SK-N-SH treated with all-trans-retinoic acid at 6 μM for 48 hours (cell line): ENCODE measurements at regions not wholly inside any gene's neighbourhood (a gene's known extent, or its start where the extent isn't known, plus 50 kb on each side); places are given as distances from the start of the nearest gene placed in this dataset.

Experiments
- ATAC-seq: fragments of 200-7000 bp; cut with Tn5 transposase; 3 replicates; pipeline ENCODE4 v1.9.1; 2020; ENCODE audit warnings: mild to moderate bottlenecking, moderate library complexity
- ARNTL ChIP-seq: fragments of 450-650 bp; formaldehyde crosslinking; IDR thresholded peaks from 2 replicates; pipeline ENCODE4 v1.5.0; 2020; ENCODE audit warnings: low read depth, mild to moderate bottlenecking, moderate library complexity, borderline replicate concordance
- BACH2 ChIP-seq: fragments of 250-450 bp; sonication (Bioruptor Pico); IDR thresholded peaks from 2 replicates; pipeline ENCODE4 v1.9.0; 2021; ENCODE audit warnings: mild to moderate bottlenecking, borderline replicate concordance
- CREB5 ChIP-seq: fragments of 250-450 bp; sonication (Bioruptor Pico); IDR thresholded peaks from 2 replicates; pipeline ENCODE4 v1.5.1; 2020; ENCODE audit warnings: low read depth, mild to moderate bottlenecking, moderate library complexity
- CSDC2 ChIP-seq: fragments of 250-450 bp; sonication (Bioruptor Pico); IDR thresholded peaks from 2 replicates; pipeline ENCODE4 v1.5.0; 2020; ENCODE audit warnings: mild to moderate bottlenecking, moderate library complexity
- ESRRG ChIP-seq: fragments of 250-450 bp; sonication (Bioruptor Pico); IDR thresholded peaks from 2 replicates; pipeline ENCODE4 v1.6.1; 2021; ENCODE audit warnings: mild to moderate bottlenecking
- GLIS3 ChIP-seq: fragments of 250-450 bp; sonication (Bioruptor Pico); IDR thresholded peaks from 2 replicates; pipeline ENCODE4 v1.5.0; 2020; ENCODE audit warnings: mild to moderate bottlenecking, moderate library complexity
- ISL1 ChIP-seq: fragments of 250-450 bp; sonication (Bioruptor Pico); IDR thresholded peaks from 2 replicates; pipeline ENCODE4 v2.1.2; 2022; ENCODE audit warnings: mild to moderate bottlenecking, moderate library complexity
- OSR1 ChIP-seq: fragments of 250-450 bp; sonication (Bioruptor Pico); IDR thresholded peaks from 2 replicates; pipeline ENCODE4 v1.8.0; 2022; ENCODE audit warnings: moderate library complexity, mild to moderate bottlenecking, inconsistent platforms
- PATZ1 ChIP-seq: fragments of 250-450 bp; sonication (Bioruptor Pico); IDR thresholded peaks from 2 replicates; pipeline ENCODE4 v1.8.0; 2020; ENCODE audit warnings: mild to moderate bottlenecking, moderate library complexity, borderline replicate concordance
- POU6F1 ChIP-seq: fragments of 250-450 bp; sonication (Bioruptor Pico); IDR thresholded peaks from 2 replicates; pipeline ENCODE4 v1.8.0; 2021; ENCODE audit warnings: low read depth, mild to moderate bottlenecking, moderate library complexity, borderline replicate concordance
- PPARA ChIP-seq: fragments of 250-450 bp; sonication (Bioruptor Pico); IDR thresholded peaks from 2 replicates; pipeline ENCODE4 v1.5.0; 2020; ENCODE audit warnings: mild to moderate bottlenecking, borderline replicate concordance
- RARB ChIP-seq: fragments of 250-450 bp; sonication (Bioruptor Pico); IDR thresholded peaks from 2 replicates; pipeline ENCODE4 v1.8.0; 2021; ENCODE audit warnings: mild to moderate bottlenecking, moderate library complexity
- TCF4 ChIP-seq: fragments of 250-450 bp; sonication (Bioruptor Pico); IDR thresholded peaks from 2 replicates; pipeline ENCODE4 v1.8.0; 2021; ENCODE audit warnings: mild to moderate bottlenecking, moderate library complexity, borderline replicate concordance
- TOX ChIP-seq: fragments of 250-450 bp; sonication (Bioruptor Pico); IDR thresholded peaks from 2 replicates; pipeline ENCODE4 v1.8.0; 2021; ENCODE audit warnings: mild to moderate bottlenecking, moderate library complexity, borderline replicate concordance
- TSHZ2 ChIP-seq: fragments of 250-450 bp; sonication (Bioruptor Pico); IDR thresholded peaks from 2 replicates; pipeline ENCODE4 v1.5.0; 2020; ENCODE audit warnings: mild to moderate bottlenecking, moderate library complexity
- ZC3H10 ChIP-seq: fragments of 250-450 bp; sonication (Bioruptor Pico); IDR thresholded peaks from 2 replicates; pipeline ENCODE4 v1.5.1; 2021; ENCODE audit warnings: mild to moderate bottlenecking, moderate library complexity
- ZFP3 ChIP-seq: fragments of 250-450 bp; sonication (Bioruptor Pico); IDR thresholded peaks from 2 replicates; pipeline ENCODE4 v1.5.0; 2020; ENCODE audit warnings: mild to moderate bottlenecking, moderate library complexity
- ZFP30 ChIP-seq: fragments of 450-650 bp; formaldehyde crosslinking; IDR thresholded peaks from 2 replicates; pipeline ENCODE4 v1.5.0; 2022; ENCODE audit warnings: mild to moderate bottlenecking, moderate library complexity
- ZNF565 ChIP-seq: fragments of 450-650 bp; formaldehyde crosslinking; conservative IDR thresholded peaks from 2 replicates; pipeline ENCODE4 v1.5.0; 2020; ENCODE audit warnings: low read depth, mild to moderate bottlenecking, moderate library complexity
- ZNF70 ChIP-seq: fragments of 450-650 bp; formaldehyde crosslinking; IDR thresholded peaks from 2 replicates; pipeline ENCODE4 v1.5.0; 2020; ENCODE audit warnings: mild to moderate bottlenecking, moderate library complexity
- ZNF8 ChIP-seq: fragments of 450-650 bp; formaldehyde crosslinking; IDR thresholded peaks from 2 replicates; pipeline ENCODE4 v1.5.0; 2020; ENCODE audit warnings: mild to moderate bottlenecking, moderate library complexity
- TF ChIP-seq, protein P1 (sequence below): fragments of 250-450 bp; sonication (Bioruptor Pico); IDR thresholded peaks from 2 replicates; pipeline ENCODE4 v1.5.1; 2021; ENCODE audit warnings: mild to moderate bottlenecking, moderate library complexity

GRCh38 chr5:157930710-157931109, 71.8 kb upstream of the CLINT1 start:
- no peak for ATAC-seq
- TF ChIP-seq TSHZ2 (CRISPR knock-in tag) (no peak), CREB5 (CRISPR knock-in tag) (no peak), ZNF565 (CRISPR knock-in tag) (no peak), ISL1 (CRISPR knock-in tag) (no peak), PPARA (CRISPR knock-in tag) (no peak), ZFP30 (CRISPR knock-in tag) (no peak), ZNF8 (no peak), ARNTL (CRISPR knock-in tag) (no peak), RARB (no peak), CSDC2 (no peak), TCF4 (CRISPR knock-in tag) (no peak), ESRRG (CRISPR knock-in tag) (no peak), PATZ1 (CRISPR knock-in tag) (no peak), ZNF70 (no peak), ZFP3 (CRISPR knock-in tag) (no peak), ZC3H10 (CRISPR knock-in tag) (no peak), TOX (no peak), BACH2 (CRISPR knock-in tag) (no peak), OSR1 (CRISPR knock-in tag) (no peak), POU6F1 (CRISPR knock-in tag) (no peak)

- ATAC-seq, result no peak; the same call in 2 of the 3 replicates
- TF ChIP-seq ZNF8 (no peak), ISL1 (CRISPR knock-in tag) (no peak), OSR1 (CRISPR knock-in tag) (no peak), ZC3H10 (CRISPR knock-in tag) (no peak), TCF4 (CRISPR knock-in tag) (no peak), ZFP30 (CRISPR knock-in tag) (no peak), ZFP3 (CRISPR knock-in tag) (no peak), CSDC2 (no peak), ZNF565 (CRISPR knock-in tag) (no peak), ZNF70 (no peak), GLIS3 (CRISPR knock-in tag) (no peak), TOX (no peak), POU6F1 (CRISPR knock-in tag) (no peak), BACH2 (CRISPR knock-in tag) (no peak), TSHZ2 (CRISPR knock-in tag) (no peak)
- TF ChIP-seq, protein P1, sequence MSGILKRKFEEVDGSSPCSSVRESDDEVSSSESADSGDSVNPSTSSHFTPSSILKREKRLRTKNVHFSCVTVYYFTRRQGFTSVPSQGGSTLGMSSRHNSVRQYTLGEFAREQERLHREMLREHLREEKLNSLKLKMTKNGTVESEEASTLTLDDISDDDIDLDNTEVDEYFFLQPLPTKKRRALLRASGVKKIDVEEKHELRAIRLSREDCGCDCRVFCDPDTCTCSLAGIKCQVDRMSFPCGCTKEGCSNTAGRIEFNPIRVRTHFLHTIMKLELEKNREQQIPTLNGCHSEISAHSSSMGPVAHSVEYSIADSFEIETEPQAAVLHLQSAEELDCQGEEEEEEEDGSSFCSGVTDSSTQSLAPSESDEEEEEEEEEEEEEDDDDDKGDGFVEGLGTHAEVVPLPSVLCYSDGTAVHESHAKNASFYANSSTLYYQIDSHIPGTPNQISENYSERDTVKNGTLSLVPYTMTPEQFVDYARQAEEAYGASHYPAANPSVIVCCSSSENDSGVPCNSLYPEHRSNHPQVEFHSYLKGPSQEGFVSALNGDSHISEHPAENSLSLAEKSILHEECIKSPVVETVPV (CRISPR knock-in tag), result no peak
These were observed 68.0 kb upstream of the CLINT1 start for GRCh38 chr5:157926977-157927376.
